Limb (tissue), 2 donors: ENCODE measurements at regions not wholly inside any gene's neighbourhood (a gene's known extent, or its start where the extent isn't known, plus 50 kb on each side); places are given as distances from the start of the nearest gene placed in this dataset.

ENCODE experiments used
- DNase-seq, 2 donors: peaks; one replicate each; pipeline ENCODE4 v3.0.0-alpha.2; 2016; ENCODE audit errors: extremely low spot score in 2 of 2

GRCh38 chr21:26224366-26224765 is 53.8 kb upstream of the APP start:
- DNase-seq, result no peak
